Smooth muscle cell (in vitro differentiated cells): ENCODE measurements at regions not wholly inside any gene's neighbourhood (a gene's known extent, or its start where the extent isn't known, plus 50 kb on each side); places are given as distances from the start of the nearest gene placed in this dataset.

ENCODE experiments used
- DNase-seq: peaks from one replicate; lab custom pipeline; 2025; ENCODE audit not compliant: unreplicated experiment; lab: John Stamatoyannopoulos, UW
- H2AFZ ChIP-seq: fragments of 200-600 bp; sonication (generic); 2 replicates; pipeline ENCODE4 v1.6.0; 2016; ENCODE audit warnings: antibody characterized with exemption, low read depth, mild to moderate bottlenecking
- H3F3A ChIP-seq: fragments of 200-600 bp; sonication (generic); 2 replicates; pipeline ENCODE4 v1.6.0; 2017; ENCODE audit warnings: antibody characterized with exemption, low read depth
- H3K27ac ChIP-seq: fragments of 200-600 bp; sonication (generic); 2 replicates; pipeline ENCODE4 v1.5.1; 2016; ENCODE audit warnings: low read depth, mild to moderate bottlenecking
- H3K27me3 ChIP-seq: fragments of 200-600 bp; sonication (generic); 2 replicates; pipeline ENCODE4 v1.6.1; 2016; ENCODE audit warnings: low read depth, mild to moderate bottlenecking
- H3K36me3 ChIP-seq: fragments of 200-600 bp; sonication (generic); 2 replicates; pipeline ENCODE4 v1.5.1; 2016; ENCODE audit warnings: low read depth
- H3K4me1 ChIP-seq: fragments of 200-600 bp; sonication (generic); 2 replicates; pipeline ENCODE4 v1.5.1; 2016; ENCODE audit warnings: low read depth
- H3K4me2 ChIP-seq: fragments of 200-600 bp; sonication (generic); 2 replicates; pipeline ENCODE4 v1.6.0; 2016; ENCODE audit warnings: mild to moderate bottlenecking
- H3K4me3 ChIP-seq: fragments of 200-600 bp; sonication (generic); 2 replicates; pipeline ENCODE4 v1.5.1; 2016; ENCODE audit warnings: mild to moderate bottlenecking
- H3K79me2 ChIP-seq: fragments of 200-600 bp; sonication (generic); 2 replicates; pipeline ENCODE4 v1.6.0; 2016; ENCODE audit warnings: low read depth, mild to moderate bottlenecking
- H3K9ac ChIP-seq: fragments of 200-600 bp; sonication (generic); 2 replicates; pipeline ENCODE4 v1.6.0; 2016; ENCODE audit warnings: low read depth
- H3K9me3 ChIP-seq: fragments of 200-600 bp; sonication (generic); replicated peaks from 2 replicates; pipeline ENCODE4 v1.5.1; 2016; ENCODE audit warnings: low read depth
- H4K20me1 ChIP-seq: fragments of 200-600 bp; sonication (generic); 2 replicates; pipeline ENCODE4 v1.6.0; 2016; ENCODE audit warnings: low read depth
- WGBS: methylation state at CpG from one replicate; pipeline ENCODE4 v1.1.7; 2016; ENCODE audit warnings: low lambda C conversion rate; 5-methylcytosine and 5-hydroxymethylcytosine counted together
- TF ChIP-seq, protein P1 (sequence below): fragments of 200-600 bp; sonication (generic); IDR thresholded peaks from 2 replicates; pipeline ENCODE4 v1.5.1; 2017; ENCODE audit warnings: borderline replicate concordance, mild to moderate bottlenecking, antibody characterized with exemption; ENCODE audit not compliant: insufficient read depth, poor library complexity, severe bottlenecking

- TF ChIP-seq, protein P1, sequence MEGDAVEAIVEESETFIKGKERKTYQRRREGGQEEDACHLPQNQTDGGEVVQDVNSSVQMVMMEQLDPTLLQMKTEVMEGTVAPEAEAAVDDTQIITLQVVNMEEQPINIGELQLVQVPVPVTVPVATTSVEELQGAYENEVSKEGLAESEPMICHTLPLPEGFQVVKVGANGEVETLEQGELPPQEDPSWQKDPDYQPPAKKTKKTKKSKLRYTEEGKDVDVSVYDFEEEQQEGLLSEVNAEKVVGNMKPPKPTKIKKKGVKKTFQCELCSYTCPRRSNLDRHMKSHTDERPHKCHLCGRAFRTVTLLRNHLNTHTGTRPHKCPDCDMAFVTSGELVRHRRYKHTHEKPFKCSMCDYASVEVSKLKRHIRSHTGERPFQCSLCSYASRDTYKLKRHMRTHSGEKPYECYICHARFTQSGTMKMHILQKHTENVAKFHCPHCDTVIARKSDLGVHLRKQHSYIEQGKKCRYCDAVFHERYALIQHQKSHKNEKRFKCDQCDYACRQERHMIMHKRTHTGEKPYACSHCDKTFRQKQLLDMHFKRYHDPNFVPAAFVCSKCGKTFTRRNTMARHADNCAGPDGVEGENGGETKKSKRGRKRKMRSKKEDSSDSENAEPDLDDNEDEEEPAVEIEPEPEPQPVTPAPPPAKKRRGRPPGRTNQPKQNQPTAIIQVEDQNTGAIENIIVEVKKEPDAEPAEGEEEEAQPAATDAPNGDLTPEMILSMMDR, result no peak
- H3K27ac ChIP-seq, result no peak overlapping the region
- no peak overlapping the region for H3K9ac ChIP-seq
- no peak overlapping the region for H3K4me2 ChIP-seq
- DNase-seq, result no peak
- H4K20me1 ChIP-seq, result no peaks in the 10 kb centered on the region
- H3K79me2 ChIP-seq, result no peaks in the 10 kb centered on the region
- no peaks in the 10 kb centered on the region for H3K27me3 ChIP-seq
- H3F3A ChIP-seq, result no peaks in the 10 kb centered on the region
- no peaks in the 10 kb centered on the region for H3K9me3 ChIP-seq
- 86% methylated on average over 3 of the region's 3 CpGs for WGBS
- no peaks in the 10 kb centered on the region for H3K36me3 ChIP-seq
- no peaks in the 10 kb centered on the region for H3K4me1 ChIP-seq
- H2AFZ ChIP-seq, result no peak overlapping the region
- no peak overlapping the region for H3K4me3 ChIP-seq
Observed at GRCh38 chr7:116334555-116334954, 124.2 kb downstream of the TES start.

- no peaks in the 10 kb centered on the region for H3F3A ChIP-seq
- H2AFZ ChIP-seq, result no peak overlapping the region
- TF ChIP-seq, protein P1, result no peak
- H3K27ac ChIP-seq, result no peak overlapping the region
- H3K79me2 ChIP-seq, result no peaks in the 10 kb centered on the region
- WGBS, result 67% methylated on average over 2 of the region's 2 CpGs
- no peak overlapping the region for H3K4me3 ChIP-seq
- no peaks in the 10 kb centered on the region for H3K36me3 ChIP-seq
- H4K20me1 ChIP-seq, result no peaks in the 10 kb centered on the region
- H3K27me3 ChIP-seq, result no peaks in the 10 kb centered on the region
- no peak overlapping the region for H3K4me2 ChIP-seq
- H3K4me1 ChIP-seq, result no peaks in the 10 kb centered on the region
- no peak for DNase-seq
- H3K9me3 ChIP-seq, result no peaks in the 10 kb centered on the region
- H3K9ac ChIP-seq, result no peak overlapping the region
Observed at GRCh38 chr7:116337018-116337417, 126.7 kb downstream of the TES start.

DNA sequence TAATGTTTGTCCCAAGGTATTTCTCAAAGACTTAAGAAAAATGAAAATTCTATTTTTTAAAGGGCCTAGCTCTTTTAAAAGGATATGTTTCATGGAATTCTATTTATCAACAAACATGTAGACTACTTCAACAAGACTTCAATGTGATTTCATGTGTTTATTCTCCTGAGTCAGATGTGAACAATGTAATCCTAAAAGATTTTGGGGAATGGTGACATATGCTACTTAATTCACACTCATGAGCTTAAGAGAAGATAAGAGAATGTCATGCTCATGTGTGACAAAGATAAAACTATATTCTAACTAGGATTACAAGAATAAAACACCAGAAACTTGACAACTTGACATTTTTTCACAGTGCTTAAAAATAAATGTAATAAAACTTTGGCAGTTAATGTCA, 127.5 kb downstream of the TES start:
- Histone ChIP-seq H3K4me3 (no peak overlapping the region), H4K20me1 (no peaks in the 10 kb centered on the region), H3K9ac (no peak overlapping the region), H3K4me1 (no peaks in the 10 kb centered on the region), H3K27me3 (no peaks in the 10 kb centered on the region), H3K27ac (no peak overlapping the region), H3K4me2 (no peak overlapping the region), H3F3A (no peaks in the 10 kb centered on the region), H3K79me2 (no peaks in the 10 kb centered on the region), H2AFZ (no peak overlapping the region), H3K36me3 (no peaks in the 10 kb centered on the region), H3K9me3 (no peaks in the 10 kb centered on the region)
- DNase-seq, result no peak
- TF ChIP-seq, protein P1, result no peak

- Histone ChIP-seq H3K9me3 (no peaks in the 10 kb centered on the region), H3K4me2 (no peak overlapping the region), H3K36me3 (no peaks in the 10 kb centered on the region), H3K27me3 (no peaks in the 10 kb centered on the region), H3K79me2 (no peaks in the 10 kb centered on the region), H3K4me1 (no peaks in the 10 kb centered on the region), H2AFZ (no peak overlapping the region), H3K27ac (no peak overlapping the region), H3K9ac (no peak overlapping the region), H4K20me1 (no peaks in the 10 kb centered on the region), H3K4me3 (no peak overlapping the region), H3F3A (no peaks in the 10 kb centered on the region)
- TF ChIP-seq, protein P1, result no peak
- no peak for DNase-seq
- 53% methylated on average over 3 of the region's 3 CpGs for WGBS
Observed at GRCh38 chr7:116339564-116339963, 129.2 kb downstream of the TES start.
